Retinal pigment epithelial cell (primary cell): ENCODE measurements at regions not wholly inside any gene's neighbourhood (a gene's known extent, or its start where the extent isn't known, plus 50 kb on each side); places are given as distances from the start of the nearest gene placed in this dataset.

Experiments used
- DNase-seq: peaks from one replicate; pipeline ENCODE4 v3.0.0-alpha.2; 2010; ENCODE audit warnings: low read depth
- H3K4me3 ChIP-seq: 2 replicates; pipeline ENCODE4 v1.5.1; 2011; ENCODE audit warnings: mild to moderate bottlenecking, low read length, control low read depth, moderate library complexity
- CTCF ChIP-seq: conservative IDR thresholded peaks from 2 replicates; pipeline ENCODE4 v1.5.1; 2011; ENCODE audit warnings: low read depth, low read length, control low read depth, inconsistent platforms

DNA sequence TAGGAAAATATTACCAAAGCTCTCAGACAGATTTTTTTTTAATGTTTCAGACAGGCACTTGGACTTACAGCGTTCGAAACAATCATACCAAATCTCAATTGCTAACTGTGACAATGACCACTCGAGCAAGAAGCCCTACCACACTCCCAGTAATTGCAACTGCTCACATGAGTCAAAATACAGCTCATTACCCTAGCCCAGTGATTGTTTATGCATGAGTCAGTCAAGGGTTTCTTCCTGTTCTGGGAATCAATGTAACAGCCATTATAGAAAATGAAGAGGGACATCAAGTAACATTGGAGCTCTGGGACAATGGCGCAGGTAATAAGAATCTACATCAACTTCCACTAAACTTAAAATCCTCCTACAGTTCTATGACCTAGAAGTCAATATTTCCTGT is 56.1 kb upstream of the SH3GLB1 start:
- no peak overlapping the region for H3K4me3 ChIP-seq
- peak; percentile 63 for DNase-seq
- no peak for TF ChIP-seq CTCF

GRCh38 chr1:86649618-86650017 is 54.8 kb upstream of the SH3GLB1 start:
- DNase-seq: no peak
- H3K4me3 ChIP-seq: no peak overlapping the region
- TF ChIP-seq CTCF: no peak

GRCh38 chr1:86650065-86650464 is 54.3 kb upstream of the SH3GLB1 start:
- no peak for DNase-seq
- TF ChIP-seq CTCF: no peak
- no peak overlapping the region for H3K4me3 ChIP-seq
